Hepatocyte (in vitro differentiated cells): ENCODE measurements at regions not wholly inside any gene's neighbourhood (a gene's known extent, or its start where the extent isn't known, plus 50 kb on each side); places are given as distances from the start of the nearest gene placed in this dataset.

ENCODE experiments used
- DNase-seq: peaks from one replicate; pipeline ENCODE4 v3.0.0-alpha.2; 2016; ENCODE audit warnings: low spot score
- H2AFZ ChIP-seq: fragments of 200-600 bp; sonication (generic); 2 replicates; pipeline ENCODE4 v1.6.0; 2016; ENCODE audit warnings: antibody characterized with exemption, mild to moderate bottlenecking
- H3K27ac ChIP-seq: fragments of 200-600 bp; sonication (generic); 2 replicates; pipeline ENCODE4 v1.5.1; 2016; ENCODE audit warnings: mild to moderate bottlenecking
- H3K27me3 ChIP-seq: fragments of 200-600 bp; sonication (generic); 2 replicates; pipeline ENCODE4 v1.6.1; 2016
- H3K36me3 ChIP-seq: fragments of 200-600 bp; sonication (generic); replicated peaks from 2 replicates; pipeline ENCODE4 v1.5.1; 2016; ENCODE audit warnings: low read depth; ENCODE audit not compliant: insufficient read depth
- H3K4me1 ChIP-seq: fragments of 200-600 bp; sonication (generic); 2 replicates; pipeline ENCODE4 v1.5.1; 2016; ENCODE audit warnings: mild to moderate bottlenecking, moderate library complexity; ENCODE audit not compliant: insufficient read depth
- H3K4me2 ChIP-seq: fragments of 200-600 bp; sonication (generic); 2 replicates; pipeline ENCODE4 v1.6.0; 2016
- H3K4me3 ChIP-seq: fragments of 200-600 bp; sonication (generic); 2 replicates; pipeline ENCODE4 v1.5.1; 2016; ENCODE audit warnings: mild to moderate bottlenecking
- H3K79me2 ChIP-seq: fragments of 200-600 bp; sonication (generic); 2 replicates; pipeline ENCODE4 v1.6.0; 2017; ENCODE audit warnings: mild to moderate bottlenecking
- H3K9me2 ChIP-seq: fragments of 200-600 bp; sonication (generic); replicated peaks from 2 replicates; pipeline ENCODE4 v1.6.0; 2017; ENCODE audit warnings: mild to moderate bottlenecking; ENCODE audit not compliant: insufficient read depth
- H3K9me3 ChIP-seq: fragments of 200-600 bp; sonication (generic); 2 replicates; pipeline ENCODE4 v1.5.1; 2016; ENCODE audit warnings: low read depth, mild to moderate bottlenecking
- H4K20me1 ChIP-seq: fragments of 200-600 bp; sonication (generic); 2 replicates; pipeline ENCODE4 v1.6.0; 2016; ENCODE audit warnings: mild to moderate bottlenecking; ENCODE audit not compliant: insufficient read depth, poor library complexity, severe bottlenecking
- CTCF ChIP-seq: fragments of 200-600 bp; sonication (generic); IDR thresholded peaks from 2 replicates; pipeline ENCODE4 v1.5.1; 2016; ENCODE audit warnings: antibody characterized with exemption, mild to moderate bottlenecking; ENCODE audit not compliant: poor library complexity
- EZH2 ChIP-seq: fragments of 200-600 bp; sonication (generic); IDR thresholded peaks from 2 replicates; pipeline ENCODE4 v1.6.1; 2016; ENCODE audit warnings: antibody characterized with exemption, mild to moderate bottlenecking, borderline replicate concordance
- EZH2phosphoT487 ChIP-seq: fragments of 200-600 bp; sonication (generic); IDR thresholded peaks from one replicate; pipeline ENCODE4 v1.6.1; 2018; ENCODE audit warnings: antibody characterized with exemption, mild to moderate bottlenecking, low read depth, moderate library complexity; ENCODE audit not compliant: unreplicated experiment, severe bottlenecking
- WGBS: methylation state at CpG from one replicate; pipeline ENCODE4 v1.1.6; 2016; ENCODE audit warnings: low lambda C conversion rate; ENCODE audit errors: missing lambda C conversion rate; 5-methylcytosine and 5-hydroxymethylcytosine counted together

DNA sequence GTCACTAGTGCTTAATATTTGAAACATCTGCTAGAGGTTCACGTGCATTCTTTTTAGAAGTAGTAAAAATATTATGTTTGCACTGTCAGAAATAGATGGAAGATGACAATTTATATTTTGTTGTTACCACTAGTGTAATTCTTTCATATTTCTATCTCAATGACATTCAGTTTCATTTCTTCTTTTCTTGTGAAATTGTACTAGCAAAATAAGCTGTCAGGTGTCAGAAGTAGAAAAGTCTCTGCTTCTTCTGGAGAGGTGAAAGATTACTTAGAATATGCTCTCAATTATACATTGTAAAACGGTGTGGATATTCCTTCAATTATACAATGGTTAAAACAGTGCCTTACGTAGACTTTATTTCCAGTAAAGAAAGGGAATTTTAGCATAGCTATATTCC, 395.4 kb downstream of the CSNK1G3 start:
- Histone ChIP-seq H3K4me1 (no peaks in the 10 kb centered on the region), H4K20me1 (no peaks in the 10 kb centered on the region), H3K27me3 (no peaks in the 10 kb centered on the region), H3K4me3 (no peak overlapping the region), H3K27ac (no peak overlapping the region), H3K79me2 (no peaks in the 10 kb centered on the region), H2AFZ (no peak overlapping the region), H3K36me3 (no peaks in the 10 kb centered on the region), H3K4me2 (no peak overlapping the region), H3K9me3 (no peaks in the 10 kb centered on the region), H3K9me2 (no peaks in the 10 kb centered on the region)
- DNase-seq: no peak
- WGBS: 96% methylated on average over 3 of the region's 3 CpGs
- TF ChIP-seq EZH2phosphoT487 (no peak), CTCF (no peak), EZH2 (no peak)

DNA sequence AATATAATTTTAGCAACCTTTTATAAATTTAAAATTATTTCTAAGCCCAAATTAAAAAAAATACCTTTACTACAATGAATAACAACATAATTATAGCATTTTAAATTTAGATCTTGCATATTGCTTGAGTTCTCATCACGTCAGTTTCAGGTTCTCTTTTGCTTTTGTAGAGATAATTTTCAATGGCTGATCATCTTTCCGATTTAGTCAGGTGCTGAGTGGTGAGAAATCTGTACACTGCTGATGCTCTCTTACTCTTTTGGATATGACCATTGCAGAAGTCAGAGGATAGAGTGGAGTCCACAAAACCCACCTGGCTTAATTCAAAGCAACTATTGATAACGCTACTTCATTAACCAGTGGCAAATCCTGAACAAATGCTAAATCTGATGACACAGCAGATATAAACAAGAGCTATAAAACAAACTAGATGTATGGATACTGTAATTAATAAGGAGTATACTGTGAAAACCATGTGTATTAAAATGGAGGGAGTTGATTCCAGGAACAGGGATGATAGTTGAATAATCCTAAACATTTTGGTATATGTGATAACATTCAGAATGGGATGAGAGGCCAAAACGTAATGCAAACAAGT, 394.8 kb downstream of the CSNK1G3 start:
- WGBS: 96% methylated on average over 4 of the region's 4 CpGs
- Histone ChIP-seq H3K27ac (no peak overlapping the region), H3K27me3 (no peaks in the 10 kb centered on the region), H3K9me3 (no peaks in the 10 kb centered on the region), H2AFZ (no peak overlapping the region), H3K4me1 (no peaks in the 10 kb centered on the region), H3K36me3 (no peaks in the 10 kb centered on the region), H3K9me2 (no peaks in the 10 kb centered on the region), H3K79me2 (no peaks in the 10 kb centered on the region), H4K20me1 (no peaks in the 10 kb centered on the region), H3K4me3 (no peak overlapping the region), H3K4me2 (no peak overlapping the region)
- TF ChIP-seq EZH2phosphoT487: no peak
- no peak for TF ChIP-seq CTCF
- no peak for TF ChIP-seq EZH2
- DNase-seq: no peak

DNA sequence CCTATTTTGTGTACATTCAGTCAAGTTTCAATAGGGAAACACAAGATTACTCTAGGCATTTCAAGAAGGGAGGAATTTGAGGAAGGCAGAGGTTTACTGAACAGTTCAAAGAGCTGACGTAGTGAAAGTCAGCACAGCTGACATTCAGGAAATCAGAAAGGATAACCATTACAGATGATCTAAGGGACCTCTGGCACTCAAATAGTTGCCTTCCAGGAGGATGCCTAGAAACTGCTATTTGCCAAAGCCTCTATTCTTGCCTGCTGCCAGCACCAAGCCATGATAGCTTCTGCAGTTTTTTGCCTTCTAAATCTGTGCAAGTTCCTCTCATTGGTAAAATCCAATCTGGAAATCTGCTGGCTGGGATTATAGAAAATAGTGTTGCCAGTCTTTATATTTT, 373.1 kb downstream of the CSNK1G3 start:
- no peaks in the 10 kb centered on the region for H3K9me3 ChIP-seq
- no peak overlapping the region for H3K4me3 ChIP-seq
- no peaks in the 10 kb centered on the region for H4K20me1 ChIP-seq
- no peak for DNase-seq
- H3K27me3 ChIP-seq: no peaks in the 10 kb centered on the region
- no peaks in the 10 kb centered on the region for H3K79me2 ChIP-seq
- TF ChIP-seq CTCF (no peak), EZH2phosphoT487 (no peak), EZH2 (no peak)
- peaks cover 6% of the 10 kb centered on the region for H3K4me1 ChIP-seq
- H2AFZ ChIP-seq: no peak overlapping the region
- H3K36me3 ChIP-seq: no peaks in the 10 kb centered on the region
- H3K27ac ChIP-seq: no peak overlapping the region
- 60% methylated on average over 1 of the region's 1 CpG for WGBS
- no peaks in the 10 kb centered on the region for H3K9me2 ChIP-seq
- H3K4me2 ChIP-seq: no peak overlapping the region

DNA sequence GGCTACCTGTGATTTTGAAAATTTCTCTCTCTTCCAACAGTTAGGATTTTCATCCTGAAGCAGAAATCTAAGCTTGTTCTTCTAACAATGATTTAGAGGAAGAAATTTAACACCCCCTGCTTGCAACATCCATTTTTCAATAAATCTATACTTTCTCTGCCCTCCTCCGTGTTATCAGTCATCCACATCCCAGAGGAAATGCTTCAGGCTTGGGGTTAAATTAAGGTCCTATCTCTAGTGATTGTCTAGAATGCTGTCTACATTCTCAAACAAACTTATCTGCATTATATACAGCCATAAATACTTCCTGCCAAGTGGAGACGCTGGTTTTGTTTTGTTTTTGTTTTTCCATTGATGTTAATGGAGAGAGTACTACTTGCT, 371.0 kb downstream of the CSNK1G3 start:
- H3K27ac ChIP-seq: no peak overlapping the region
- H3K79me2 ChIP-seq: no peaks in the 10 kb centered on the region
- no peaks in the 10 kb centered on the region for H3K27me3 ChIP-seq
- H3K4me2 ChIP-seq: peak overlapping the region; percentile 43
- no peak overlapping the region for H2AFZ ChIP-seq
- DNase-seq: no peak
- H3K9me3 ChIP-seq: no peaks in the 10 kb centered on the region
- H3K4me1 ChIP-seq: peaks cover 6% of the 10 kb centered on the region
- WGBS: 2% methylated on average over 2 of the region's 2 CpGs
- no peaks in the 10 kb centered on the region for H4K20me1 ChIP-seq
- TF ChIP-seq CTCF (no peak), EZH2phosphoT487 (no peak), EZH2 (no peak)
- no peak overlapping the region for H3K4me3 ChIP-seq
- H3K9me2 ChIP-seq: no peaks in the 10 kb centered on the region
- no peaks in the 10 kb centered on the region for H3K36me3 ChIP-seq
